Activated T-helper 1 cell treated with anti-CD3 and anti-CD28 coated beads, Interleukin-12 subunit alpha, Interleukin-12 subunit beta, Interleukin-2, Interleukin-4 antibody, amounts not matched to agents 30 ng/mL and 10 ng/mL and 1 ng/mL, durations not matched to agents 14 hours and 24 hours and 36 hours (primary cell): ENCODE measurements at regions not wholly inside any gene's neighbourhood (a gene's known extent, or its start where the extent isn't known, plus 50 kb on each side); places are given as distances from the start of the nearest gene placed in this dataset.

Experiments used
- DNase-seq: peaks from one replicate; pipeline ENCODE4 v3.0.0; 2021; ENCODE audit warnings: low spot score
- H3K27ac Mint-ChIP-seq: one replicate; pipeline ENCODE4 v1.8.0; 2021; ENCODE audit warnings: mild to moderate bottlenecking, mixed read lengths
- H3K27me3 Mint-ChIP-seq: one replicate; pipeline ENCODE4 v1.8.0; 2022; ENCODE audit warnings: mild to moderate bottlenecking, moderate library complexity, mixed read lengths; ENCODE audit not compliant: insufficient read depth
- H3K36me3 Mint-ChIP-seq: one replicate; pipeline ENCODE4 v1.8.0; 2021; ENCODE audit warnings: low read depth, mixed read lengths
- H3K4me1 Mint-ChIP-seq: one replicate; pipeline ENCODE4 v1.8.0; 2021; ENCODE audit warnings: low read depth, mixed read lengths
- H3K4me3 Mint-ChIP-seq: one replicate; pipeline ENCODE4 v1.8.0; 2021; ENCODE audit warnings: mild to moderate bottlenecking, moderate library complexity, mixed read lengths
- H3K9me3 Mint-ChIP-seq: one replicate; pipeline ENCODE4 v1.8.0; 2021; ENCODE audit warnings: mixed read lengths
- intact Hi-C: fragments of 100-400 bp; cut with micrococcal nuclease; formaldehyde crosslinking; loops from one replicate; pipeline ENCODE4 v1.15.1; 2024

GRCh38 chr11:104291646-104292045, 127.7 kb upstream of the PDGFD start:
- Mint-ChIP-seq H3K27ac (no peak overlapping the region), H3K4me3 (no peak overlapping the region), H3K9me3 (no peaks in the 10 kb centered on the region), H3K4me1 (no peaks in the 10 kb centered on the region), H3K36me3 (no peaks in the 10 kb centered on the region), H3K27me3 (peaks cover 1% of the 10 kb centered on the region)
- intact Hi-C loops, result no loop called here
- no peak for DNase-seq

GRCh38 chr11:104286129-104286528, 122.2 kb upstream of the PDGFD start:
- Mint-ChIP-seq H3K27ac (no peak overlapping the region), H3K4me1 (no peaks in the 10 kb centered on the region), H3K4me3 (no peak overlapping the region), H3K36me3 (no peaks in the 10 kb centered on the region), H3K27me3 (no peaks in the 10 kb centered on the region), H3K9me3 (no peaks in the 10 kb centered on the region)
- DNase-seq, result no peak
- intact Hi-C loops, result no loop called here

- DNase-seq, result no peak
- Mint-ChIP-seq H3K27ac (no peak overlapping the region), H3K36me3 (no peaks in the 10 kb centered on the region), H3K4me3 (no peak overlapping the region), H3K27me3 (no peaks in the 10 kb centered on the region), H3K4me1 (no peaks in the 10 kb centered on the region), H3K9me3 (no peaks in the 10 kb centered on the region)
- intact Hi-C loops, result no loop called here
Measured at GRCh38 chr11:104279587-104279986, 115.6 kb upstream of the PDGFD start.

GRCh38 chr11:104275992-104276391, 112.0 kb upstream of the PDGFD start:
- H3K27me3 Mint-ChIP-seq, result no peaks in the 10 kb centered on the region
- no peaks in the 10 kb centered on the region for H3K36me3 Mint-ChIP-seq
- DNase-seq, result no peak
- H3K4me1 Mint-ChIP-seq, result no peaks in the 10 kb centered on the region
- H3K27ac Mint-ChIP-seq, result no peak overlapping the region
- intact Hi-C loops, result no loop called here
- H3K4me3 Mint-ChIP-seq, result no peak overlapping the region
- no peaks in the 10 kb centered on the region for H3K9me3 Mint-ChIP-seq

GRCh38 chr11:104260456-104260855, 96.5 kb upstream of the PDGFD start:
- no peak overlapping the region for H3K4me3 Mint-ChIP-seq
- DNase-seq, result no peak
- intact Hi-C loops, result no loop called here
- H3K36me3 Mint-ChIP-seq, result no peaks in the 10 kb centered on the region
- no peaks in the 10 kb centered on the region for H3K27me3 Mint-ChIP-seq
- no peak overlapping the region for H3K27ac Mint-ChIP-seq
- H3K9me3 Mint-ChIP-seq, result no peaks in the 10 kb centered on the region
- H3K4me1 Mint-ChIP-seq, result no peaks in the 10 kb centered on the region

GRCh38 chr11:104259121-104259610, 95.2 kb upstream of the PDGFD start:
- intact Hi-C loops, result no loop called here
- no peaks in the 10 kb centered on the region for H3K27me3 Mint-ChIP-seq
- H3K36me3 Mint-ChIP-seq, result no peaks in the 10 kb centered on the region
- no peak for DNase-seq
- H3K4me3 Mint-ChIP-seq, result no peak overlapping the region
- H3K4me1 Mint-ChIP-seq, result no peaks in the 10 kb centered on the region
- H3K9me3 Mint-ChIP-seq, result no peaks in the 10 kb centered on the region
- H3K27ac Mint-ChIP-seq, result no peak overlapping the region

GRCh38 chr11:104256525-104256924, 92.6 kb upstream of the PDGFD start:
- DNase-seq, result no peak
- Mint-ChIP-seq H3K4me1 (no peaks in the 10 kb centered on the region), H3K27me3 (no peaks in the 10 kb centered on the region), H3K27ac (no peak overlapping the region), H3K9me3 (no peaks in the 10 kb centered on the region), H3K36me3 (no peaks in the 10 kb centered on the region), H3K4me3 (no peak overlapping the region)
- intact Hi-C loops, result no loop called here

- Mint-ChIP-seq H3K9me3 (no peaks in the 10 kb centered on the region), H3K4me3 (no peak overlapping the region), H3K27ac (no peak overlapping the region), H3K36me3 (no peaks in the 10 kb centered on the region), H3K27me3 (no peaks in the 10 kb centered on the region), H3K4me1 (no peaks in the 10 kb centered on the region)
- peak; percentile 0 for DNase-seq
- intact Hi-C loops, result no loop called here
Measured at GRCh38 chr11:104254347-104254746, 90.4 kb upstream of the PDGFD start.

GRCh38 chr11:104246590-104246989, 82.6 kb upstream of the PDGFD start:
- H3K36me3 Mint-ChIP-seq, result no peaks in the 10 kb centered on the region
- intact Hi-C loops, result no loop called here
- no peak overlapping the region for H3K27ac Mint-ChIP-seq
- H3K27me3 Mint-ChIP-seq, result no peaks in the 10 kb centered on the region
- no peak overlapping the region for H3K4me3 Mint-ChIP-seq
- no peaks in the 10 kb centered on the region for H3K9me3 Mint-ChIP-seq
- no peak for DNase-seq
- no peaks in the 10 kb centered on the region for H3K4me1 Mint-ChIP-seq

GRCh38 chr11:104238916-104239315, 75.0 kb upstream of the PDGFD start:
- no peaks in the 10 kb centered on the region for H3K9me3 Mint-ChIP-seq
- no peaks in the 10 kb centered on the region for H3K27me3 Mint-ChIP-seq
- H3K4me3 Mint-ChIP-seq, result no peak overlapping the region
- no peaks in the 10 kb centered on the region for H3K4me1 Mint-ChIP-seq
- no peaks in the 10 kb centered on the region for H3K36me3 Mint-ChIP-seq
- intact Hi-C loops, result no loop called here
- DNase-seq, result no peak
- no peak overlapping the region for H3K27ac Mint-ChIP-seq

- no peak for DNase-seq
- no peaks in the 10 kb centered on the region for H3K9me3 Mint-ChIP-seq
- intact Hi-C loops, result no loop called here
- H3K4me1 Mint-ChIP-seq, result no peaks in the 10 kb centered on the region
- no peaks in the 10 kb centered on the region for H3K36me3 Mint-ChIP-seq
- no peak overlapping the region for H3K4me3 Mint-ChIP-seq
- H3K27me3 Mint-ChIP-seq, result no peaks in the 10 kb centered on the region
- no peak overlapping the region for H3K27ac Mint-ChIP-seq
Measured at GRCh38 chr11:104225047-104225446, 61.1 kb upstream of the PDGFD start.

GRCh38 chr11:104222464-104222863, 58.5 kb upstream of the PDGFD start:
- intact Hi-C loops, result no loop called here
- no peaks in the 10 kb centered on the region for H3K36me3 Mint-ChIP-seq
- H3K4me3 Mint-ChIP-seq, result no peak overlapping the region
- H3K4me1 Mint-ChIP-seq, result no peaks in the 10 kb centered on the region
- DNase-seq, result no peak
- no peaks in the 10 kb centered on the region for H3K9me3 Mint-ChIP-seq
- no peak overlapping the region for H3K27ac Mint-ChIP-seq
- H3K27me3 Mint-ChIP-seq, result no peaks in the 10 kb centered on the region

GRCh38 chr11:104221455-104221854, 57.5 kb upstream of the PDGFD start:
- Mint-ChIP-seq H3K4me3 (no peak overlapping the region), H3K27ac (no peak overlapping the region), H3K4me1 (no peaks in the 10 kb centered on the region), H3K36me3 (no peaks in the 10 kb centered on the region), H3K9me3 (no peaks in the 10 kb centered on the region), H3K27me3 (no peaks in the 10 kb centered on the region)
- DNase-seq, result no peak
- intact Hi-C loops, result no loop called here

GRCh38 chr11:104219096-104219495, 55.1 kb upstream of the PDGFD start:
- no peaks in the 10 kb centered on the region for H3K27me3 Mint-ChIP-seq
- no peaks in the 10 kb centered on the region for H3K4me1 Mint-ChIP-seq
- no peaks in the 10 kb centered on the region for H3K9me3 Mint-ChIP-seq
- intact Hi-C loops, result no loop called here
- H3K27ac Mint-ChIP-seq, result no peak overlapping the region
- DNase-seq, result no peak
- no peak overlapping the region for H3K4me3 Mint-ChIP-seq
- no peaks in the 10 kb centered on the region for H3K36me3 Mint-ChIP-seq
